DND-41 (cell line): ENCODE measurements at regions not wholly inside any gene's neighbourhood (a gene's known extent, or its start where the extent isn't known, plus 50 kb on each side); places are given as distances from the start of the nearest gene placed in this dataset.
"Not testable (repeated sequence)": the region's sequence is repeated elsewhere in the genome, so short reads cannot be mapped to it uniquely, and the experiment has no call there.

Source experiments
- ATAC-seq: fragments of 200-7000 bp; cut with Tn5 transposase; 3 replicates; pipeline ENCODE4 v1.9.1; 2021; ENCODE audit warnings: low read depth; ENCODE audit not compliant: insufficient read depth
- DNase-seq: peaks from one replicate; pipeline ENCODE4 v3.0.0-alpha.2; 2020
- H2AFZ ChIP-seq: 2 replicates; pipeline ENCODE4 v1.6.0; 2012; ENCODE audit warnings: low read depth, low read length
- H3K27ac ChIP-seq: 2 replicates; pipeline ENCODE4 v1.5.1; 2012; ENCODE audit warnings: low read length, inconsistent platforms
- H3K27me3 ChIP-seq: fragments of 200-600 bp; sonication (generic); 2 replicates; pipeline ENCODE4 v1.6.0; 2012; ENCODE audit warnings: low read length, mild to moderate bottlenecking, inconsistent platforms; ENCODE audit not compliant: insufficient read depth, poor library complexity
- H3K36me3 ChIP-seq: 2 replicates; pipeline ENCODE4 v1.5.1; 2012; ENCODE audit warnings: low read length, inconsistent platforms; ENCODE audit not compliant: insufficient read depth
- H3K4me1 ChIP-seq: 2 replicates; pipeline ENCODE4 v1.5.1; 2012; ENCODE audit warnings: mild to moderate bottlenecking, low read length; ENCODE audit not compliant: insufficient read depth
- H3K4me2 ChIP-seq: 2 replicates; pipeline ENCODE4 v1.6.0; 2012; ENCODE audit warnings: mild to moderate bottlenecking, moderate library complexity, low read length, inconsistent platforms; ENCODE audit not compliant: insufficient read depth
- H3K4me3 ChIP-seq, 2 experiments: fragments of 200-600 bp in 1 of 2; shearing (Covaris generic) in 1 of 2; 2 replicates each; pipeline ENCODE4 v1.5.1; 2012 to 2016; ENCODE audit warnings: inconsistent platforms in 2 of 2, low read length in 2 of 2, mild to moderate bottlenecking in 2 of 2, low read depth in 1 of 2, moderate library complexity in 1 of 2
- H3K79me2 ChIP-seq: 2 replicates; pipeline ENCODE4 v1.6.0; 2012; ENCODE audit warnings: low read length, inconsistent platforms; ENCODE audit not compliant: insufficient read depth
- H3K9ac ChIP-seq: 2 replicates; pipeline ENCODE4 v1.6.0; 2012; ENCODE audit warnings: low read depth, mild to moderate bottlenecking, inconsistent platforms, low read length, moderate library complexity
- H3K9me3 ChIP-seq: 2 replicates; pipeline ENCODE4 v1.5.1; 2012; ENCODE audit warnings: low read length, moderate library complexity, mild to moderate bottlenecking, inconsistent platforms; ENCODE audit not compliant: insufficient read depth, severe bottlenecking
- H4K20me1 ChIP-seq: 2 replicates; pipeline ENCODE4 v1.6.0; 2012; ENCODE audit warnings: low read length; ENCODE audit not compliant: insufficient read depth
- EZH2 ChIP-seq: IDR thresholded peaks from 3 replicates; pipeline ENCODE4 v1.6.1; 2012; ENCODE audit warnings: borderline replicate concordance, low read depth, mild to moderate bottlenecking, moderate library complexity, low read length, inconsistent platforms; ENCODE audit not compliant: severe bottlenecking
- TF ChIP-seq, protein P1 (sequence below): IDR thresholded peaks from 2 replicates; pipeline ENCODE4 v1.5.1; 2012; ENCODE audit warnings: borderline replicate concordance, low read length, moderate library complexity, mild to moderate bottlenecking; ENCODE audit not compliant: poor library complexity, severe bottlenecking; ENCODE audit errors: extremely low read depth

DNA sequence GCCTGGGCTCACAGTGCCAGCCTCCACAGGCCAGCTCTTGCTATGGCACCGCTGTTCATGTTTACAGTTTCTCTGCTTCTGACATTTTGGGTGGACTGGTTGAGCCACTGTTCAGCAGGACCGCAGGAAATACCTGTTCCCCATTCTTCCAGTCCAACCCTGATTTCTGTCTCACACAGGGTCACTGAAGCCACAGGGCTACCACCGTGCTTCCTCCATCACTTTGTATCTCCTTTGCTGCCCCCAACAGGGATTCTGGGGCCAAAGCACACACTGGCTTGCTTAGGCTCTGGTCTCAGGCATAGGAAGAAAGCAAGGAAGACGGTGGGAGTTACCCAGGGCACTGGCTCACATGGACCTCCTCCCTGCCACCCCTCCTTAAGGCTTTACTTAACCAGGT lies 164.5 kb downstream of the UNC5CL start:
- DNase-seq (no peak), ATAC-seq (no peak)
- TF ChIP-seq, protein P1, sequence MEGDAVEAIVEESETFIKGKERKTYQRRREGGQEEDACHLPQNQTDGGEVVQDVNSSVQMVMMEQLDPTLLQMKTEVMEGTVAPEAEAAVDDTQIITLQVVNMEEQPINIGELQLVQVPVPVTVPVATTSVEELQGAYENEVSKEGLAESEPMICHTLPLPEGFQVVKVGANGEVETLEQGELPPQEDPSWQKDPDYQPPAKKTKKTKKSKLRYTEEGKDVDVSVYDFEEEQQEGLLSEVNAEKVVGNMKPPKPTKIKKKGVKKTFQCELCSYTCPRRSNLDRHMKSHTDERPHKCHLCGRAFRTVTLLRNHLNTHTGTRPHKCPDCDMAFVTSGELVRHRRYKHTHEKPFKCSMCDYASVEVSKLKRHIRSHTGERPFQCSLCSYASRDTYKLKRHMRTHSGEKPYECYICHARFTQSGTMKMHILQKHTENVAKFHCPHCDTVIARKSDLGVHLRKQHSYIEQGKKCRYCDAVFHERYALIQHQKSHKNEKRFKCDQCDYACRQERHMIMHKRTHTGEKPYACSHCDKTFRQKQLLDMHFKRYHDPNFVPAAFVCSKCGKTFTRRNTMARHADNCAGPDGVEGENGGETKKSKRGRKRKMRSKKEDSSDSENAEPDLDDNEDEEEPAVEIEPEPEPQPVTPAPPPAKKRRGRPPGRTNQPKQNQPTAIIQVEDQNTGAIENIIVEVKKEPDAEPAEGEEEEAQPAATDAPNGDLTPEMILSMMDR: peak; percentile 40
- no peak for TF ChIP-seq EZH2
- Histone ChIP-seq H2AFZ (no peak overlapping the region), H3K36me3 (no peaks in the 10 kb centered on the region), H3K4me3 (no peak overlapping the region), H3K4me2 (no peak overlapping the region), H3K9me3 (peaks cover 3% of the 10 kb centered on the region), H3K4me1 (no peaks in the 10 kb centered on the region), H3K27ac (no peak overlapping the region), H3K9ac (no peak overlapping the region), H3K79me2 (no peaks in the 10 kb centered on the region), H3K27me3 (peaks cover 3% of the 10 kb centered on the region), H4K20me1 (no peaks in the 10 kb centered on the region)

DNA sequence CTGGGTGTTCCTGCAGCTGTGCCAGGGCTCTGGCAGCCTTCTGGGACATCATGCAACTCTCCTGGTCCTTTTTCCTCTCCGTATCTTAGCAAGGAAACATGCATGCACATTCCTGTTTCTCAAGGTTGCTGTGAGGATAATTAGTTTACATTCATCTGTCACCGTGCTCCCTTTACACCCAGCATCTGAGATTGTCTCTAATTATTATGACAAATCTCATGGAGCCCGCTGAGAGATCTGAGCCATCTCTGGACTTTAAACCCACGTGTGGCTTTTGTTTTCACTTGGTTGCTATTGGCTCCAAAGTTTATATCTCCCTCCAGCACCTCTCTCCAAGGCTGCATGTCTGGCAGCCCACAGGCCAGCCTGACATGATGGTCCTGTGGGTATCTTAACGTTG lies 167.6 kb downstream of the UNC5CL start:
- TF ChIP-seq, protein P1: no peak
- TF ChIP-seq EZH2: no peak
- DNase-seq: no peak

DNA sequence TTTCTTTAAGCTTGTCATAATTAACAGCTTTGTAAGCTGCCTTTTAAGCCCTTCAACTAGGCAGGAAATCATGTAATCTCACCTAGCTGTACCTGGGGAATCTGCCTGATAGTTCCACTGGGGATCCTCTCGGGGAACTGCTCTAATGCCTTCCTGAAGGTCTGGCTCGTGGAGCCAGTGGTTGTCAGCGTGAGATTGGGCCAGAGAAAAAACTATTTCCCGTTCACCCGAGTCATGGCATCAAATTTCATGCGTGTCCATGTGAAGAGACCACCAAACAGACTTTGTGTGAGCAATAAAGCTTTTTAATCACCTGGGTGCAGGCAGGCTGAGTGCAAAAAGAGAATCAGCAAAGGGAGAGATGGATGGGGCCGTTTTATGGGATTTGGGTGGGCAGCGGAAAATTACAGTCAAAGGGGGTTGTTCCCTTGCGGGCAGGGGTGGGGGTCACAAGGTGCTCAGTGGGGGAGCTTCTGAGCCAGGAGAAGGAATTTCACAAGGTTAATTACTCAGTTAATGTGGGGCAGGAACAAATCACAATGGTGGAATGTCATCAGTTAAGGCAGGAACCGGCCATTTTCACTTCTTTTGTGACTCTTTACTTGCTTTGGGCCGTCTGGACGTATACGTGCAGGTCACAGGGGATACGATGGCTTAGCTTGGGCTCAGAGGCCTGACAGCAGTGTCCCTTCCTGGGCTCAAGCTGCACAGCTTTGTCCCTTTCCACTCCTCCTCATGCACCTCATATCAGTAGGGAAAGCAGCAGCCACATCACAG lies 170.7 kb downstream of the UNC5CL start:
- H2AFZ ChIP-seq, DNase-seq, H4K20me1 ChIP-seq: not testable (repeated sequence)

More for the DNA sequence above, 167.6 kb downstream of the UNC5CL start:
- Histone ChIP-seq H2AFZ (no peak overlapping the region), H3K79me2 (no peaks in the 10 kb centered on the region), H3K9ac (no peak overlapping the region), H3K36me3 (no peaks in the 10 kb centered on the region), H3K4me2 (no peak overlapping the region), H3K4me1 (no peaks in the 10 kb centered on the region), H3K27ac (no peak overlapping the region), H4K20me1 (no peaks in the 10 kb centered on the region), H3K9me3 (no peaks in the 10 kb centered on the region), H3K4me3 (no peak overlapping the region), H3K27me3 (peaks cover 3% of the 10 kb centered on the region)
- ATAC-seq: no peak

DNA sequence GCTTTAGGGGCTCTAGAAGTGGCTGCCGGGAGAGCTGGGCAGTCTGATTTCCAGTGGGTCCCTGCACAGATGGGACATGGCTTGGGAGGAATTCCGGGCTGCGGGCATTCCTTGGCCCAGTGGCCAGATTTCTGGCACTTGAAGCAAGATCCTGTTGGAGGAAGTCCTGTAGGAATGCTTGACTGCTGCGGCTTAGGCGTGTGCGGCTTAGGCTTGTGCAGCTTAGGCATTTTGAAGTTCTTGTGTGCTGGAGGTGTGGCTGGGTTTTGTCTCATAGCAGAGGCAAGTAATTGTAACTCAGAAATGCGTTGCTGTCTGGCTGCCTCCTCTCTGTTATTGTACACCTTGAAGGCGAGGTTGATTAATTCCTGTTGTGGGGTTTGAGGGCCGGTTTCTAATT lies 171.5 kb downstream of the UNC5CL start:
- DNase-seq, H4K20me1 ChIP-seq, H3K27ac ChIP-seq, H3K36me3 ChIP-seq, H3K27me3 ChIP-seq, H2AFZ ChIP-seq, H3K4me1 ChIP-seq, ATAC-seq, H3K4me3 ChIP-seq, H3K9ac ChIP-seq, H3K9me3 ChIP-seq, H3K4me2 ChIP-seq, H3K79me2 ChIP-seq: not testable (repeated sequence)

More for the DNA sequence above, 170.7 kb downstream of the UNC5CL start:
- H3K4me3 ChIP-seq, H3K4me1 ChIP-seq, H3K27me3 ChIP-seq, H3K9ac ChIP-seq, ATAC-seq, H3K9me3 ChIP-seq, H3K79me2 ChIP-seq, H3K36me3 ChIP-seq, H3K27ac ChIP-seq, H3K4me2 ChIP-seq: not testable (repeated sequence)

GRCh38 chr6:40865259-40865658 lies 173.8 kb downstream of the UNC5CL start:
- not testable (repeated sequence) for H3K9me3 ChIP-seq, H3K27ac ChIP-seq, H3K4me3 ChIP-seq, DNase-seq, H4K20me1 ChIP-seq, H3K36me3 ChIP-seq, H3K27me3 ChIP-seq, H3K79me2 ChIP-seq, H2AFZ ChIP-seq, H3K9ac ChIP-seq, ATAC-seq, H3K4me1 ChIP-seq, H3K4me2 ChIP-seq
